ENCODE measurements at regions not wholly inside any gene's neighbourhood (a gene's known extent, or its start where the extent isn't known, plus 50 kb on each side); places are given as distances from the start of the nearest gene placed in this dataset.
"Not testable (repeated sequence)": the region's sequence is repeated elsewhere in the genome, so short reads cannot be mapped to it uniquely, and the experiment has no call there.

DNA sequence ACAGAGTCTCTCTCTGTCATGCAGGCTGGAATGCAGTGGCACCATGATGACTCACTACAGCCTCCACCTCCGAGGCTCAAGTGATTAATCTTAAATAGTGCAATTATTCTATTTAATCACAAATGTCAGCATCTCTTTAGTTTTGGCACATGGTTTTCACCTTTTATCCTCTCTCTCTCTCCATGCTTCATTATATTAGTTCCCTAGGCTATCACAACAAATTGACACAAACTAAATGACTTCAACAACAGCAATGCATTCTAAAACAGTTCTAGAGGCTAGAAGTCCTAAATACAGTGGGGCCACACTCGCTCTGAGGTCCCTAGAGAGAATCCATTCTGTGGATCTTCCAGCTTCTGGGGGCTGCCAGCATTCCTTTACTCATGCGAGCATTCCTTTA, 178.2 kb upstream of the ZNG1F start:
- H3K27me3 Mint-ChIP-seq; ATAC-seq (ENCODE audit: low read depth in 2 of 2); H3K27ac Mint-ChIP-seq; DNase-seq; H3K4me1 Mint-ChIP-seq; H3K36me3 Mint-ChIP-seq; H3K9me3 Mint-ChIP-seq; H3K4me3 Mint-ChIP-seq: not testable (repeated sequence)

DNA sequence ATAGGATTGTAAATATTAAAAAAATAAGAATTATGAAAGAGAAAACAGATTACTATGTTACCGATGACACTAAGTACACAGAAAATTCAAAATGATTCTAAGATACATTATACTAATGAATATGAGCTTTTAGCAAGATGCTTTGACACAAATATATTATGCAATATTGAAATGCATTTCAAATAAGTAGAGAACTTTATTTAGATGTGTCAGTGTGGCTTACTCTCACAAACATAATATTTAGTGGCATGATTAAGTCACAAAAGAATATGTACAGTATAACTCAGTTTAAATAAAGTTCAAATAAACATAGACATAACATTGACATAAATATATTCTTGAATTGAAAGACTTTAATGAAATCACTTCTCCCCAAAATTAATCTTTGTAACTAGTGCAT, 172.7 kb upstream of the ZNG1F start:
- H3K36me3 Mint-ChIP-seq; H3K4me3 Mint-ChIP-seq; DNase-seq; ATAC-seq (ENCODE audit: low read depth in 2 of 2); H3K9me3 Mint-ChIP-seq; H3K27me3 Mint-ChIP-seq; H3K27ac Mint-ChIP-seq: not testable (repeated sequence)
- peaks cover 0 to 11% (median 4%) of the 10 kb centered on the region in 3 donors for H3K4me1 Mint-ChIP-seq

DNA sequence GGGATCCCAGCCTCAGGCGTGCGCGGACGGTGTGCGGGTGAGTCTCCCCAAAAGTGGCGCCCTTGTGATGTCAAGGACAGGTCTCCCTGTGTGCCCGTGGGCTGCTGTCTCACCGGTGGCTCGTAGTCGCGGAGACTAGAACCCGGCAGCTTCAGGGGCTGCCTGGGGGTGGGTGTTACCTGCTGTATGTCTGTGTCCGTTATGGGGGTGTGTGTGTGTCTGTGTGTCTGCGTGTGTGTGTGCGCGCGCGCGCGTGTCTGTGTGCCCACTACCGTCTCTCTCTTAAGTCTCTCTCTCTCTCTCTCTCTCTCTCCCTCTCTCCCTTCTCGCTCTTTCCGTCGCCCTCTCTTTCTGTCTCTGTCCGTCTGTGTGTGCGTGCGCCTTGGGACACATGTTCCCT, 170.0 kb upstream of the ZNG1F start:
- not testable (repeated sequence) for H3K27me3 Mint-ChIP-seq, H3K9me3 Mint-ChIP-seq, DNase-seq, H3K36me3 Mint-ChIP-seq
- peaks cover 0 to 11% (median 4%) of the 10 kb centered on the region in 3 donors for H3K4me1 Mint-ChIP-seq
- H3K4me3 Mint-ChIP-seq, result peak overlapping the region; percentile 95 to 100 (median 98)
- H3K27ac Mint-ChIP-seq, result peak overlapping the region; percentile 86 to 98 (median 94)
- ATAC-seq (ENCODE audit: low read depth in 2 of 2), result peak; percentile 50 to 59

DNA sequence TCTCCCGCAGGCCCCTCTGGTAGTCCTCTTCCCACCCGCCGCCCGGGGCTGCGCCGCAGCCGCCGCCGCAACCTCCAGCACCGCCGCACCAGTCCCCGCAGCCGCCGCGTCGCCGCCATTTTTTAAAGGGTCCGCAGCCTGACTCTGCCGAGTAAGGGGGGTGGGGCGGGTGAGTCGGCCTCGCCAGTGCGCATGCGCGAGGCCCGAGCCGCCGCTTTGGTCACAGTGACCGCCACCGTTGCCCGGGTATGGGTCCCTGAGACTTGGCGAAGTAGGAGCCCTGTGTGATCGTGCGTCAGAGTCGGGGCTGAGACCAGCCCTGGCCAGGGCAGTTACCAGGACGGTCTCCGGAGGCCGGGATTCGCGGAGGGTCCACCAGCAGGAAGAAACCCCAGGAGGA, 169.6 kb upstream of the ZNG1F start:
- not testable (repeated sequence) for ATAC-seq (ENCODE audit: low read depth in 2 of 2); H3K27me3 Mint-ChIP-seq; H3K9me3 Mint-ChIP-seq; H3K36me3 Mint-ChIP-seq
- Mint-ChIP-seq H3K4me3 (peak overlapping the region; percentile 95 to 100 (median 98)), H3K27ac (peak overlapping the region; percentile 57 to 98 (median 88)), H3K4me1 (peaks cover 0 to 11% (median 4%) of the 10 kb centered on the region in 3 donors)
- DNase-seq, result peak; percentile 82

DNA sequence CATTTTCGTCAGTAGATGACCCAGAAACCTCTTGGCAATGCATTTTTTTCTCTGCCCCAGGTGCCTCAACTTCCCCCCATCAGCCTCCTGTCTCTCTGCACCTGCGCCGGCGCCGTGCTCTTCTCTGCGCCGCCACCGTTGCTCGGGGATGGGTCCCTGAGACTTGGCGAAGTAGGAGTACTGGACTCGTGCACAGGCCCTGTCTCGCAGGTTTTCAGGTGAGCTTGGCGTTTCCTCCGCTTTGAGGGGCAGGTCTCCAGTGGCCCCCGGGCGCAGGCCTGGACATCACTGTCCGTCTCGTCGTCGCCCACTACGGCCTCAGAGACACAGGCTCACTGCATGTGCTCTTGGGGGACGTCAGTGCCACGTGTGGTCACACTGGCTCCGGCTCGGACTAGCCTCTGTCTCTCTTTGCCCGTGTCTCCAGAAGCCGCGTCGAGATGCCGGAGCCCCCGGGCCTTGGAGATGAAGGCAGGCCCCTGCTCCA, 168.8 kb upstream of the ZNG1F start:
- peak overlapping the region in 2 of 6 donors; percentile 61 to 95 for H3K27ac Mint-ChIP-seq
- H3K36me3 Mint-ChIP-seq; DNase-seq; H3K27me3 Mint-ChIP-seq; ATAC-seq (ENCODE audit: low read depth in 2 of 2); H3K9me3 Mint-ChIP-seq: not testable (repeated sequence)
- H3K4me3 Mint-ChIP-seq, result peak overlapping the region; percentile 60 to 100 (median 96)
- H3K4me1 Mint-ChIP-seq, result peaks cover 0 to 11% (median 4%) of the 10 kb centered on the region in 3 donors

DNA sequence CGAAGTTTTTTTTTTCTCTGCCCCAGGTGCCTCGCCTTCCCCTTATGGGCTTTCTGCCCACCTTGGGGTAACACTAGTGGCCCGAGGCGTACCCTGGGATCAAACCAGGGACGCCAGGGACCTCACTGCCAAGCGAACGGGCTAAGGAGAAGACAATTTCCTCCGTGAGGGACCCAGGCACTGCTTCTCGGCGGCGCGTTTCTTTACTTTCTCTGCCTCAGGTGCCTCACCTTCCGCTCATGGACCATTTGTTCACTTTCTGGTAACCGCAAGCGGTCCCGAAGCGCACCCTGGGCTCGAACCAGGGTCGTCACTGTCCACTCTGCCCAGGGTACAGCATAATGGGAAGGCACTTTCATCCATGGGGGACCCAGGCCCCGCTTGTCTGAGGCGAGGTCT, 168.2 kb upstream of the ZNG1F start:
- not testable (repeated sequence) for H3K27me3 Mint-ChIP-seq; H3K36me3 Mint-ChIP-seq; DNase-seq; ATAC-seq (ENCODE audit: low read depth in 2 of 2); H3K9me3 Mint-ChIP-seq
- Mint-ChIP-seq H3K4me1 (peaks cover 0 to 11% (median 4%) of the 10 kb centered on the region in 3 donors), H3K4me3 (peak overlapping the region in 7 of 8 donors; percentile 64 to 100 (median 95)), H3K27ac (peak overlapping the region in 1 of 6 donors; percentile 61)

DNA sequence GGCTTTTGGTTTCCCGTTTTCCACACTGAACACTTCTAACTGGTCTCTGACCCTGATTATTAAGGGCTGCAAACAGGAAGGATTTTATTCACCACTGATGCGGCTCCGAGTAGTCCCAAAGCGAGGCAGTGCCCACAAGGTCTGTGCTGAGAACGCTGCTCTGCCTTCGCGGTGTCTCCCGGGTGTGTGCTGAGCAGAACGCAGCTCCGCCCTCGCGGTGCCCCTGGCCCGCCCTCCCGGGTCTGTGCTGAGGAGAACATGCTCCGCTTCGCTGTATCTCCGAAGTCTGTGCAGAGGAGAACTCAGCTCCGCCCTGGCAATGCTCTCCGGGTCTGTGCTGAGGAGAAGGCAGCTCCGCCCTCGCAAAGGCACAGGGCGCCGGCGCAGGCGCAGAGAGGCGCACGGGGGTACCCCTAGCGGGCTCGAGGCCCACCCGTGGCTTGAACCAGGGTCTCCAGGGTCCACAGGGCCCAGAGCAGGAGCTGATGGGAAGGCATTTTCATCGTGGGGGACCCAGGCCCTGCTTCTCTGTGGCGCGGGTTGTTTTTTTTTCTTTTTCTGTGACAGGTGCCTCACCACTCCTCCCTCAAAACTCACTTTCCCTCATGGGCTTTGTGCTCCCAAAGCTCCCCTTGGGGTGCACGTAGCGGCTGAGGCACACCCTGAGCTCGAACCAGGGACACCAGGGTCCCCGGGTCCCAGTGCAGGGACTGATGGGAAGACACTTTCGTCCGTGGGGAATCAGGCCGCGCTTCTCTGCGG, 167.7 kb upstream of the ZNG1F start:
- H3K9me3 Mint-ChIP-seq, H3K27me3 Mint-ChIP-seq, H3K36me3 Mint-ChIP-seq: not testable (repeated sequence)
- Mint-ChIP-seq H3K27ac (peak overlapping the region in 2 of 6 donors; percentile 26 to 70), H3K4me3 (peak overlapping the region; percentile 35 to 98 (median 74)), H3K4me1 (peaks cover 0 to 11% (median 4%) of the 10 kb centered on the region in 3 donors)
- ATAC-seq (ENCODE audit: low read depth in 2 of 2) (peak; percentile 68 to 76), DNase-seq (peak; percentile 84)

DNA sequence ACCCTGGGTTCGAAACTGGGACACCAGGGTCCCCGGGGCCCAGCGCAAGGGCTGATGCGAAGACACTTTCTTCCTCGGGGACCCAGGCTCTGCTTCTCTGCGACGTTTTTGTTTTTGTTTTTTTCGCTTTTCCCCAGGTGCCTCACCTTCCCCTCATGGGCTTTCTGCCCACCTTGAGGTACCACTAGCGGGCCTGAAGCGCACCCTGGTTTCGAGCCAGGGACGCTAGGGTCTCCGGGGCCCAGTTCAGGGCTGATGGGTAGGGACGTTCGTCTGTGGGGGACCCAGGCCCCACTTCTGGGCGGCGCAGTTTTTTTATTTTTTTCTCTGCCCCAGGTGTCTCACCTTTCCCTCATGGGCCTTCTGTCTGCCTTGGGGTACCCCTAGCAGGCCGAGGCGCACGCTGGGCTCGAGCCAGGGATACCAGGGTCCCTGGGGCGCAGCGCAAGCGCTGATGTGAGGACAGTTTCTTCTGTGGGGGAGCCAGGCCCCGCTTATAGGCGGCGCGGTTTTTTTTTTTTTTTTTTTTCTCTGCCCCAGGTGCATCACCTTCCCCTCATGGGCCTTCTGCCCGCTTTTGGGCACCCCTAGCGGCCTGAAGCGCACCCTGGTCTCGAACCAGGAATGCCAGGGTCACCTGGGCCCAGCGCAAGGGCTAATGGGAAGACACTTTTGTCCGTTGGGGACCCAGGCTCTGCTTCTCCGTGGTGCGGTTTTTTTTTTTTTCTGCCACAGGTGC, 166.8 kb upstream of the ZNG1F start:
- Mint-ChIP-seq H3K27ac (peak overlapping the region in 3 of 6 donors; percentile 21 to 86 (median 65)), H3K4me3 (peak overlapping the region; percentile 45 to 85 (median 72)), H3K4me1 (peaks cover 0 to 11% (median 4%) of the 10 kb centered on the region in 3 donors)
- not testable (repeated sequence) for H3K36me3 Mint-ChIP-seq, DNase-seq, H3K27me3 Mint-ChIP-seq, H3K9me3 Mint-ChIP-seq
- ATAC-seq (ENCODE audit: low read depth in 2 of 2), result peak; percentile 34

DNA sequence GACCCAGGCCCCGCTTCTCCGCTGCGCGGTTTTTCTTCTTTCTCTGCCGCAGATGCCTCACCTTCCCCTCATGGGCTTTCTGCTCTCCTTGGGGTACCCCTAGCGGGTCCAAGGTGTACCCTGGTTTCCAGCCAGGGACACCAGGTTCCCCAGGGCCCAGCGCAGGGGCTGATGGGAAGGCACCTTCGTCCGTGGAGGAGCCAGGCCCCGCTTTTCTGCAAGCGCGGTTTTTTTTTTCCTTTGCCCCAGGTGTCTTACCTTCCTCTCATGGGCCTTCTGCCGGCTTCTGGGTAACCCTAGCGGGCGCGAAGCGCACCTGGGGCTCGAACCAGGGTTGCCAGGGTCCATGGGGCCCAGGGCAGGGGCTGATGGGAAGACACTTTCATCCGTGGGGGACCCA, 165.9 kb upstream of the ZNG1F start:
- H3K9me3 Mint-ChIP-seq; H3K36me3 Mint-ChIP-seq; ATAC-seq (ENCODE audit: low read depth in 2 of 2); H3K27me3 Mint-ChIP-seq: not testable (repeated sequence)
- DNase-seq, result peak; percentile 25
- Mint-ChIP-seq H3K27ac (peak overlapping the region in 3 of 6 donors; percentile 21 to 74 (median 24)), H3K4me3 (peak overlapping the region; percentile 51 to 89 (median 80)), H3K4me1 (peaks cover 0 to 11% (median 4%) of the 10 kb centered on the region in 3 donors)

DNA sequence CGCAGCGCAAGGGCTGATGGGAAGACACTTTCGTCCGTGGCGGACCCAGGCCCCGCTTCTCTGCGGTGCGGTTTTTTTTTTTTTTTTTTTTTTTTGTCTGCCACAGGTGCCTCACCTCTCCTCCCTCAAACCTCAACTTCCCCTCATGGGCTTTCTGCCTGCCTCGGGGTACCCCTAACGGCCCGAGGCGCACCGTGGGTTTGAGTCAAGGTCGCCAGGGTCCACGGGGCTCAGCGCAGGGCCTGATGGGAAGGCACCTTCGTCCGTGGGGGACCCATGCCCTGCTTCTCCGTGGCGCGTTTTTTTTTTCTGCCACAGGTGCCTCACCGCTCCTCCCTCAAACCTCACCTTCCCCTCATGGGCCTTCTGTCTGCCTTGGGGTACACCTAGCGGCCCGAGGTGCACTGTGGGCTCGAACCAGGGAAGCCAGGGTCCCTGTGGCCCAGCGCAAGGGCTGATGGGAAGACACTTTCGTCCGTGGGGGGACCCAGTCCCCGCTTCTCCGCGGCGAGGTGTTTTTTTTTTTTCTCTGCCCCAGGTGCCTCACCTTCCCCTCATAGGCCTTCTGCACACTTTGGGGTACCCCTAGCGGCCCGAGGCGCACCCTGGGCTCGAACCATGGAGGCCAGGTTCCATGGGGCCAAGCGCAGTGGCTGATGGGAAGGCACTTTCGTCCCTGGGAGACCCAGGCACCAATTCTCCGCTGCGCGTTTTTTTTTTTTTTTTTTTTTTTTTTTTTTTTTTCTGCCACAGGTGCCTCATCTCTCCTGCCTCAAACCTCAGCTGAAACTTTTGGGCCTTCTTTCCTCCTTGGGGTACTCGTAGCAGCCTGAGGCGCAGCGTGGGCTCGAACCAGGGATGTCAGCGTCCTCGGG, 165.2 kb upstream of the ZNG1F start:
- Mint-ChIP-seq H3K27ac (peak overlapping the region in 1 of 6 donors; percentile 67), H3K4me1 (peaks cover 0 to 11% (median 4%) of the 10 kb centered on the region in 3 donors), H3K4me3 (peak overlapping the region; percentile 54 to 89 (median 78))
- not testable (repeated sequence) for H3K9me3 Mint-ChIP-seq, DNase-seq, H3K36me3 Mint-ChIP-seq, H3K27me3 Mint-ChIP-seq
- ATAC-seq (ENCODE audit: low read depth in 2 of 2), result peak; percentile 22 to 48

DNA sequence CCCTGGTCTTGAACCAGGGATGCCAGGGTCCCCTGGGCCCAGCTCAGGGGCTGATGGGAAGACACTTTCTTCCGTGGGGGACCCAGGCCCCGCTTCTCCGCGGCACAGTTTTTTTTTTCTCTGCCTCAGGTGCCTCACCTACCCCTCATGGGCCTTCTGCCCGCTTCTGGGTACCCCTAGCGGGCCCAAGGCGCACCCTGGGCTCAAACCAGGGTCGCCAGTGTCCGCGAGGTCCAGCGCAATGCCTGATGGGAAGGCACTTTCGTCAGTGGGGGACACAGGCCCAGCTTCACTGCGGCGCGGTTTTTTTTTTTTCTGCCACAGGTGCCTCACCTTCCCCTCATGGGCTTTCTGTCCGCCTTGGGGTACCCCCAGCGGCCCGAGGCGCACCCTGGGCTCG, 163.9 kb upstream of the ZNG1F start:
- H3K27me3 Mint-ChIP-seq, H3K4me1 Mint-ChIP-seq: not testable (repeated sequence)

DNA sequence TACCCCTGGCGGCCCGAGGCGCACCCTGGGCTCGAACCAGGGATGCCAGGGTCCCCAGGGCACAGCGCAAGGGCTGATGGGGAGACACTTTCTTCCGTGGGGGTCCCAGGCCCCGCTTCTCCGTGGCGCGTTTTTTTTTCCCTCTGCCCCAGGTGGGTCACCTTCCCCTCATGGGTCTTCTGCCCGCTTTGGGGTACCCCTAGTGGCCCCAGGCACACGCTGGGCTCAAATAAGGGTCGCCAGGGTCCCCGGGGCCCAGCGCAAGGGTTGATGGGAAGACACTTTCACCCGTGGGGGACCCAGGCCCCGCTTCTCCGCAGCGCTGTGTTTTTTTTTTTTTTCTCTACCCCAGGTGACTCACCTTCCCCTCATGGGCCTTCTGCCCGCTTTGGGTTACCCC, 163.3 kb upstream of the ZNG1F start:
- not testable (repeated sequence) for H3K27ac Mint-ChIP-seq; H3K27me3 Mint-ChIP-seq; ATAC-seq (ENCODE audit: low read depth in 2 of 2); H3K9me3 Mint-ChIP-seq; H3K36me3 Mint-ChIP-seq; H3K4me3 Mint-ChIP-seq; DNase-seq; H3K4me1 Mint-ChIP-seq

More for the DNA sequence above, 163.9 kb upstream of the ZNG1F start:
- DNase-seq; H3K9me3 Mint-ChIP-seq; ATAC-seq (ENCODE audit: low read depth in 2 of 2); H3K36me3 Mint-ChIP-seq; H3K27ac Mint-ChIP-seq; H3K4me3 Mint-ChIP-seq: not testable (repeated sequence)

DNA sequence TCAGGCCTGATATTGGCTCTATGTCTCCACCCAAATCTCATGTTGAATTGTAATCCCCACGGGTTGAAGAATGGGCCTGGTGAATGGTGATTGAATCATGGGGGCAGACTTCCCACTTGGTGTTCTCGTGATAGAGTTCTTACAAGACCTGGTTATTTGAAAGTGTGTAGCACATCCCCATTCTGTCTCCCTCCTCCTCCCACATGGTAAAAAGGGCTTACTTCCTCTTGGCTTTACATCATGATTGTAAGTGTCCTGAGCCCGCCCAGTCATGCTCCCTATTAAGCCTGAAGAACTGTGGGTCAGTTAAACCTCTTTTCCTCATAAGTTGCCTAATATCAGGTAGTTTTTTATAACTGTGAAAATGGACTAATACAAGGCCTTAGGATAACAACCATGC, 158.8 kb upstream of the ZNG1F start:
- not testable (repeated sequence) for DNase-seq; H3K36me3 Mint-ChIP-seq; ATAC-seq (ENCODE audit: low read depth in 2 of 2); H3K27me3 Mint-ChIP-seq; H3K4me3 Mint-ChIP-seq; H3K9me3 Mint-ChIP-seq; H3K4me1 Mint-ChIP-seq; H3K27ac Mint-ChIP-seq

Data from naive B cell (primary cell).